ENCODE measurements at regions not wholly inside any gene's neighbourhood (a gene's known extent, or its start where the extent isn't known, plus 50 kb on each side); places are given as distances from the start of the nearest gene placed in this dataset.

DNA sequence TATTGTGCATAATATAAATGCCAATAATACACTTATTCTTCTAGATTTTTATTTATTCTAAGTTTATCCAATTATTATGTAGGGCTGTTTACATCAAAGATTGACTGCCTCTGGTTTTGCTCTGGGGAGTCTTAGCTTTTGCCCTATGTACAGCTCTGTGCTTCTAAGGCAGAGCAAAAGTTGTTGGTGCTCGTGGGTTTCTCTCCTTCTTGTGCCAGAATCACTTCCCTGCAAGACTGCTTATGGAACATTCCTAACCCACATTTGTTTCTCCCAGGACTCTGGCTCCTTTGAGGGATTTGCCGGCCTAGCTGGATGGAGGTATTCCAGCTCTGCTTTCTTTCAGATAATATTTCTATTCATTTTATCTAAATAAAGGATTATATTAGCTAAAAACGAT lies 849.1 kb downstream of the USP25 start:
- no TSS peak for BruUV-seq (replicated peaks)
- POLR2A ChIA-PET (ENCODE audit: low non-redundant PET) = no interaction called here

GRCh38 chr21:16579538-16579937 lies 849.8 kb downstream of the USP25 start:
- BruUV-seq (replicated peaks) = no TSS peak
- DNase-seq (ENCODE audit: low spot score) = no peak
- ChIA-PET POLR2A (ENCODE audit: low non-redundant PET) (no interaction called here), CTCF (no interaction called here)
- TF ChIP-seq, protein P1, sequence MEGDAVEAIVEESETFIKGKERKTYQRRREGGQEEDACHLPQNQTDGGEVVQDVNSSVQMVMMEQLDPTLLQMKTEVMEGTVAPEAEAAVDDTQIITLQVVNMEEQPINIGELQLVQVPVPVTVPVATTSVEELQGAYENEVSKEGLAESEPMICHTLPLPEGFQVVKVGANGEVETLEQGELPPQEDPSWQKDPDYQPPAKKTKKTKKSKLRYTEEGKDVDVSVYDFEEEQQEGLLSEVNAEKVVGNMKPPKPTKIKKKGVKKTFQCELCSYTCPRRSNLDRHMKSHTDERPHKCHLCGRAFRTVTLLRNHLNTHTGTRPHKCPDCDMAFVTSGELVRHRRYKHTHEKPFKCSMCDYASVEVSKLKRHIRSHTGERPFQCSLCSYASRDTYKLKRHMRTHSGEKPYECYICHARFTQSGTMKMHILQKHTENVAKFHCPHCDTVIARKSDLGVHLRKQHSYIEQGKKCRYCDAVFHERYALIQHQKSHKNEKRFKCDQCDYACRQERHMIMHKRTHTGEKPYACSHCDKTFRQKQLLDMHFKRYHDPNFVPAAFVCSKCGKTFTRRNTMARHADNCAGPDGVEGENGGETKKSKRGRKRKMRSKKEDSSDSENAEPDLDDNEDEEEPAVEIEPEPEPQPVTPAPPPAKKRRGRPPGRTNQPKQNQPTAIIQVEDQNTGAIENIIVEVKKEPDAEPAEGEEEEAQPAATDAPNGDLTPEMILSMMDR (conservative IDR thresholded peaks at IDR 0.05; ENCODE audit: low read depth, low read length) = no peak
- TF ChIP-seq EZH2 (IDR thresholded peaks at IDR 0.05; ENCODE audit: borderline replicate concordance, low read depth, low read length, poor library complexity, severe bottlenecking) = no peak
- intact Hi-C loops (cut with micrococcal nuclease; ENCODE audit: unreplicated experiment) = no loop called here
- Histone ChIP-seq H3K36me3 (ENCODE audit: insufficient read depth, low read length, poor library complexity, severe bottlenecking) (no peaks in the 10 kb centered on the region), H3K27ac (ENCODE audit: low read depth, low read length, poor library complexity, severe bottlenecking) (no peak overlapping the region), H3K4me3 (ENCODE audit: low read depth, low read length, poor library complexity, severe bottlenecking) (no peak overlapping the region), H3K27me3 (replicated peaks; ENCODE audit: insufficient read depth, low read depth, low read length, poor library complexity) (no peaks in the 10 kb centered on the region), H3K4me1 (ENCODE audit: insufficient read depth, low read length, poor library complexity, severe bottlenecking) (no peaks in the 10 kb centered on the region), H3K9me3 (ENCODE audit: low read depth, low read length, poor library complexity, severe bottlenecking) (no peaks in the 10 kb centered on the region)

More for the DNA sequence above, 849.1 kb downstream of the USP25 start:
- intact Hi-C loops (cut with micrococcal nuclease; ENCODE audit: unreplicated experiment) = no loop called here
- H3K4me3 ChIP-seq (ENCODE audit: low read depth, low read length, poor library complexity, severe bottlenecking) = no peak overlapping the region
- CTCF ChIA-PET = no interaction called here
- H3K27me3 ChIP-seq (replicated peaks; ENCODE audit: insufficient read depth, low read depth, low read length, poor library complexity) = no peaks in the 10 kb centered on the region
- no peaks in the 10 kb centered on the region for H3K9me3 ChIP-seq (ENCODE audit: low read depth, low read length, poor library complexity, severe bottlenecking)
- H3K27ac ChIP-seq (ENCODE audit: low read depth, low read length, poor library complexity, severe bottlenecking) = no peak overlapping the region
- H3K36me3 ChIP-seq (ENCODE audit: insufficient read depth, low read length, poor library complexity, severe bottlenecking) = no peaks in the 10 kb centered on the region
- TF ChIP-seq, protein P1 (conservative IDR thresholded peaks at IDR 0.05; ENCODE audit: low read depth, low read length) = no peak
- TF ChIP-seq EZH2 (IDR thresholded peaks at IDR 0.05; ENCODE audit: borderline replicate concordance, low read depth, low read length, poor library complexity, severe bottlenecking) = no peak
- no peak for DNase-seq (ENCODE audit: low spot score)
- no peaks in the 10 kb centered on the region for H3K4me1 ChIP-seq (ENCODE audit: insufficient read depth, low read length, poor library complexity, severe bottlenecking)

DNA sequence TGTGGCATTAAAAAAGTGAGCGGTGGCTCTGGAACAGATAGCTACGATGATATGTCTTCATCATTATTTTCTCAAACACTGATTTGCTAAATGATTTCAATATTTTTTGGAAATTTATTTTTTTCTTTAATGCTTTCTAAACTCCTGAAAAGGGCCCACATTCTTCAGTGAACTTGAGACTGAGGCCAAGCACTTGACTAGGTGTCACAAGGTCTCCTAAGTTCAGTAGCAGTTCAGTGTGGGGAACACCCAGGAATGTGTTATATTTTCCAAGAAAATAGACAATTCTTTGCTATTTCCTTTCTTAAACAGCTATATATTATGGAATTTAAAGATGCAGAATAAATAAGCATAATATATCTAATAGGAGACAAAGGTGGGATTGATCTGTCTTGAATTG lies 850.9 kb downstream of the USP25 start:
- Histone ChIP-seq H3K36me3 (ENCODE audit: insufficient read depth, low read length, poor library complexity, severe bottlenecking) (no peaks in the 10 kb centered on the region), H3K27me3 (replicated peaks; ENCODE audit: insufficient read depth, low read depth, low read length, poor library complexity) (no peaks in the 10 kb centered on the region), H3K4me1 (ENCODE audit: insufficient read depth, low read length, poor library complexity, severe bottlenecking) (no peaks in the 10 kb centered on the region), H3K9me3 (ENCODE audit: low read depth, low read length, poor library complexity, severe bottlenecking) (no peaks in the 10 kb centered on the region), H3K4me3 (ENCODE audit: low read depth, low read length, poor library complexity, severe bottlenecking) (no peak overlapping the region), H3K27ac (ENCODE audit: low read depth, low read length, poor library complexity, severe bottlenecking) (no peak overlapping the region)
- intact Hi-C loops (cut with micrococcal nuclease; ENCODE audit: unreplicated experiment) = no loop called here
- no peak for DNase-seq (ENCODE audit: low spot score)
- ChIA-PET POLR2A (ENCODE audit: low non-redundant PET) (no interaction called here), CTCF (no interaction called here)
- BruUV-seq (replicated peaks) = no TSS peak
- no peak for TF ChIP-seq EZH2 (IDR thresholded peaks at IDR 0.05; ENCODE audit: borderline replicate concordance, low read depth, low read length, poor library complexity, severe bottlenecking)
- TF ChIP-seq, protein P1 (conservative IDR thresholded peaks at IDR 0.05; ENCODE audit: low read depth, low read length) = no peak

Measured in A673 (cell line).